Sigmoid colon (tissue), 4 donors: ENCODE measurements at regions not wholly inside any gene's neighbourhood (a gene's known extent, or its start where the extent isn't known, plus 50 kb on each side); places are given as distances from the start of the nearest gene placed in this dataset.

Experiments
- POLR2AphosphoS5 ChIP-seq, 4 donors: sonication (generic); formaldehyde crosslinking; IDR thresholded peaks; one replicate each; pipeline ENCODE4 v1.6.1; 2017; ENCODE audit warnings: antibody characterized with exemption in 4 of 4
- TF ChIP-seq, protein P1 (sequence below), 4 experiments: fragments of 450-650 bp in 3 of 4; fragments of 200-600 bp in 1 of 4; IDR thresholded peaks; one replicate each; pipeline ENCODE4 v1.5.1; 2016 to 2019; ENCODE audit warnings: antibody characterized with exemption in 4 of 4, mild to moderate bottlenecking in 3 of 4, moderate library complexity in 2 of 4

- TF ChIP-seq, protein P1, sequence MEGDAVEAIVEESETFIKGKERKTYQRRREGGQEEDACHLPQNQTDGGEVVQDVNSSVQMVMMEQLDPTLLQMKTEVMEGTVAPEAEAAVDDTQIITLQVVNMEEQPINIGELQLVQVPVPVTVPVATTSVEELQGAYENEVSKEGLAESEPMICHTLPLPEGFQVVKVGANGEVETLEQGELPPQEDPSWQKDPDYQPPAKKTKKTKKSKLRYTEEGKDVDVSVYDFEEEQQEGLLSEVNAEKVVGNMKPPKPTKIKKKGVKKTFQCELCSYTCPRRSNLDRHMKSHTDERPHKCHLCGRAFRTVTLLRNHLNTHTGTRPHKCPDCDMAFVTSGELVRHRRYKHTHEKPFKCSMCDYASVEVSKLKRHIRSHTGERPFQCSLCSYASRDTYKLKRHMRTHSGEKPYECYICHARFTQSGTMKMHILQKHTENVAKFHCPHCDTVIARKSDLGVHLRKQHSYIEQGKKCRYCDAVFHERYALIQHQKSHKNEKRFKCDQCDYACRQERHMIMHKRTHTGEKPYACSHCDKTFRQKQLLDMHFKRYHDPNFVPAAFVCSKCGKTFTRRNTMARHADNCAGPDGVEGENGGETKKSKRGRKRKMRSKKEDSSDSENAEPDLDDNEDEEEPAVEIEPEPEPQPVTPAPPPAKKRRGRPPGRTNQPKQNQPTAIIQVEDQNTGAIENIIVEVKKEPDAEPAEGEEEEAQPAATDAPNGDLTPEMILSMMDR (IDR thresholded peaks at IDR 0.05) = no peak
- no peak for TF ChIP-seq POLR2AphosphoS5 (IDR thresholded peaks at IDR 0.05)
Observed at GRCh38 chr3:72088486-72089025, 303.6 kb upstream of the PROK2 start.
